ENCODE measurements at regions not wholly inside any gene's neighbourhood (a gene's known extent, or its start where the extent isn't known, plus 50 kb on each side); places are given as distances from the start of the nearest gene placed in this dataset.

DNA sequence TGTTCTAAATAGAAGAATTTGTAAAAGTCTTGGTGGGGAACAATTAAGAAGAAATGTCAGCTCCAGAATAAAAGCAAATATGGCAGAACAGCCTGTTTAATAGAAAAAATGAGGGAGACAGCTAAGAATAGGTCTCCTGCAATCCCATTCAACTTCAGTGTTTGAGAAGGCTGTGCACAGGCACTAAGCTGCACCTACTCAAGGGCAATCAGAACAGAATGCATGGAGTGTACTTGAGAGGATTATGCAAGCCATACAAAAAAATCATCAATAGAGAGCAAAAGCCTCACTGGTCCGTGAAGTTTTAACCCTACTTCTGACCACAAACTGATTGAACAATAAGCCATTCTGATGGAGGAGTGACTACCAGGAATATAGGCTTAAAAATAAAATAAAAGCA, 690.7 kb upstream of the PCDH15 start:
- TF ChIP-seq, protein P1, sequence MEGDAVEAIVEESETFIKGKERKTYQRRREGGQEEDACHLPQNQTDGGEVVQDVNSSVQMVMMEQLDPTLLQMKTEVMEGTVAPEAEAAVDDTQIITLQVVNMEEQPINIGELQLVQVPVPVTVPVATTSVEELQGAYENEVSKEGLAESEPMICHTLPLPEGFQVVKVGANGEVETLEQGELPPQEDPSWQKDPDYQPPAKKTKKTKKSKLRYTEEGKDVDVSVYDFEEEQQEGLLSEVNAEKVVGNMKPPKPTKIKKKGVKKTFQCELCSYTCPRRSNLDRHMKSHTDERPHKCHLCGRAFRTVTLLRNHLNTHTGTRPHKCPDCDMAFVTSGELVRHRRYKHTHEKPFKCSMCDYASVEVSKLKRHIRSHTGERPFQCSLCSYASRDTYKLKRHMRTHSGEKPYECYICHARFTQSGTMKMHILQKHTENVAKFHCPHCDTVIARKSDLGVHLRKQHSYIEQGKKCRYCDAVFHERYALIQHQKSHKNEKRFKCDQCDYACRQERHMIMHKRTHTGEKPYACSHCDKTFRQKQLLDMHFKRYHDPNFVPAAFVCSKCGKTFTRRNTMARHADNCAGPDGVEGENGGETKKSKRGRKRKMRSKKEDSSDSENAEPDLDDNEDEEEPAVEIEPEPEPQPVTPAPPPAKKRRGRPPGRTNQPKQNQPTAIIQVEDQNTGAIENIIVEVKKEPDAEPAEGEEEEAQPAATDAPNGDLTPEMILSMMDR (IDR thresholded peaks at IDR 0.05; ENCODE audit: insufficient read depth, low read length, poor library complexity, severe bottlenecking) = no peak
- Histone ChIP-seq H3K27me3 (ENCODE audit: control insufficient read depth, insufficient read depth, low read length) (no peaks in the 10 kb centered on the region), H3K36me3 (ENCODE audit: control insufficient read depth, insufficient read depth, low read length) (no peaks in the 10 kb centered on the region), H3K4me3 (ENCODE audit: low read depth, low read length) (no peak overlapping the region)
- DNase-seq (ENCODE audit: low read depth) = no peak

- Histone ChIP-seq H3K36me3 (ENCODE audit: control insufficient read depth, insufficient read depth, low read length) (no peaks in the 10 kb centered on the region), H3K4me3 (ENCODE audit: low read depth, low read length) (no peak overlapping the region), H3K27me3 (ENCODE audit: control insufficient read depth, insufficient read depth, low read length) (no peaks in the 10 kb centered on the region)
- TF ChIP-seq, protein P1 (IDR thresholded peaks at IDR 0.05; ENCODE audit: insufficient read depth, low read length, poor library complexity, severe bottlenecking) = no peak
- DNase-seq (ENCODE audit: low read depth) = no peak
Observed at GRCh38 chr10:55485827-55486226, 684.8 kb upstream of the PCDH15 start.

DNA sequence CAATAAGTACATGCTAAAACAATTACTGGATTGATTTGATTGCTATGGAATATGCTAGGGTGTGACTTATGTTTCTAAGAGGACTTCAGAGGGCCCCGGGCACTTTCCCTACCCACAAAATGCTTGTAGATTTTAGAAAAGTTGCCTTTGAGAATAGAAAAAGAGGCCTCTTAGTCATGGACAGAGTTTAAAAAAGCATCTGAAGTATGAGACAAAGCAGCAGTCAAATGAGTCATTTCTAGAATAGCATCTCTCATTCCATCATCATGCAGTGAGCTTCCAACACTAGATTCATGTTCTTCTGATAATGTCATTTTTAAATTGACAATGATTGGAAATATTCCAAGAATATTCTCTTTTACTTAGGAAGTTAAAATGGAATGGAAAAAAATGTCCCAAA, 675.1 kb upstream of the PCDH15 start:
- TF ChIP-seq, protein P1 (IDR thresholded peaks at IDR 0.05; ENCODE audit: insufficient read depth, low read length, poor library complexity, severe bottlenecking) = no peak
- Histone ChIP-seq H3K27me3 (ENCODE audit: control insufficient read depth, insufficient read depth, low read length) (no peaks in the 10 kb centered on the region), H3K36me3 (ENCODE audit: control insufficient read depth, insufficient read depth, low read length) (no peaks in the 10 kb centered on the region), H3K4me3 (ENCODE audit: low read depth, low read length) (no peak overlapping the region)
- DNase-seq (ENCODE audit: low read depth) = no peak

DNA sequence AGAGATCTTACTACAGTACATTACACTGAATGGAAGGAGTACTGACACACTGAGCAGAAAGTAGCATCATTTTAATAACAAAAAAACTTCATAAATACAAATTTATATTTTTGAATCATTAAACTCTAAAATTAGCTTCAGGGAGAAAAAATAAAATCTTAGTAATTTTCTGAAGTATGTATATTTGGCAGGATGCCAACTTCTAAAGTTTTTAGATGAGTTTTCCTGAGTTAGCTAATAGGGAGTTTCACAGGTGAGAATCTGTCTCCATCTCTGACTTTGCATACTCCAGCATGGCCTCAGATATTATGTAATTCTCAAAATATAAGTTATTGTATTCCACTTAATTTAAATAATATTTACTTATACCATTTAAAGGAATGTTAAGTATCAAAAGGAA, 673.2 kb upstream of the PCDH15 start:
- H3K4me3 ChIP-seq (ENCODE audit: low read depth, low read length) = no peak overlapping the region
- DNase-seq (ENCODE audit: low read depth) = no peak
- TF ChIP-seq, protein P1 (IDR thresholded peaks at IDR 0.05; ENCODE audit: insufficient read depth, low read length, poor library complexity, severe bottlenecking) = no peak
- no peaks in the 10 kb centered on the region for H3K27me3 ChIP-seq (ENCODE audit: control insufficient read depth, insufficient read depth, low read length)
- no peaks in the 10 kb centered on the region for H3K36me3 ChIP-seq (ENCODE audit: control insufficient read depth, insufficient read depth, low read length)

DNA sequence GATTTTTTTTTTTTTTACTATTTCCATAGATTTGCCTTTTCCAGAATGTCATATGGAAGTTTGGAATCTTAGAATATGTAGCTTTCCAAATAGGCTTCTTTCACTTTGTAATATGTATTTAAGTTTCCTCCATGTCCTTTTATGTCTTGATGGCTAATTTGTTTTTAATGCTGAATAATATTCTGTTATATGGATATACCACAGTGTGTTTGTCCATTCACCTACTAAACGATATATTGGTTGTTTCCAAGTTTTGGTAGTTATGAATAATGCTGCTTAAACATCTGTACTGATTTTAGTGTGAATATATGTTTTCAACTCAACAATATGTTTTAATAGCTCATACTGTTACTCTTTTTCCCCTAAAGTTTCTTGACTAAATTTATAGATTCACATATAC, 669.8 kb upstream of the PCDH15 start:
- Histone ChIP-seq H3K27me3 (ENCODE audit: control insufficient read depth, insufficient read depth, low read length) (no peaks in the 10 kb centered on the region), H3K36me3 (ENCODE audit: control insufficient read depth, insufficient read depth, low read length) (no peaks in the 10 kb centered on the region), H3K4me3 (ENCODE audit: low read depth, low read length) (no peak overlapping the region)
- DNase-seq (ENCODE audit: low read depth) = no peak
- TF ChIP-seq, protein P1 (IDR thresholded peaks at IDR 0.05; ENCODE audit: insufficient read depth, low read length, poor library complexity, severe bottlenecking) = no peak

GRCh38 chr10:55466806-55467504, 665.9 kb upstream of the PCDH15 start:
- TF ChIP-seq, protein P1 (IDR thresholded peaks at IDR 0.05; ENCODE audit: insufficient read depth, low read length, poor library complexity, severe bottlenecking) = no peak
- Histone ChIP-seq H3K4me3 (ENCODE audit: low read depth, low read length) (no peak overlapping the region), H3K36me3 (ENCODE audit: control insufficient read depth, insufficient read depth, low read length) (no peaks in the 10 kb centered on the region)

More at GRCh38 chr10:55466806-55467504, 665.9 kb upstream of the PCDH15 start:
- H3K27me3 ChIP-seq (ENCODE audit: control insufficient read depth, insufficient read depth, low read length) = no peaks in the 10 kb centered on the region
- DNase-seq (ENCODE audit: low read depth) = no peak

Data from kidney epithelial cell (primary cell).